Astrocyte of the cerebellum (primary cell): ENCODE measurements at regions not wholly inside any gene's neighbourhood (a gene's known extent, or its start where the extent isn't known, plus 50 kb on each side); places are given as distances from the start of the nearest gene placed in this dataset.

Experiments used
- DNase-seq: peaks from one replicate; pipeline ENCODE4 v3.0.0-alpha.2; 2011; ENCODE audit warnings: low read depth
- H3K4me3 ChIP-seq: 2 replicates; pipeline ENCODE4 v1.5.1; 2011; ENCODE audit warnings: mild to moderate bottlenecking, low read depth, low read length, moderate library complexity
- CTCF ChIP-seq: IDR thresholded peaks from 2 replicates; pipeline ENCODE4 v1.5.1; 2012; ENCODE audit warnings: low read length, low read depth, moderate library complexity, mild to moderate bottlenecking; ENCODE audit errors: missing control alignments
- in situ Hi-C: cut with HindIII; loops from 2 replicates; pipeline ENCODE4 v1.10.0; 2017; ENCODE audit warnings: low sequenced_read_pairs

- H3K4me3 ChIP-seq: no peak overlapping the region
- in situ Hi-C loops: no loop called here
- TF ChIP-seq CTCF: no peak
- DNase-seq: no peak
Measured at GRCh38 chr11:15653191-15653710, 538.5 kb downstream of the INSC start.

GRCh38 chr11:15654451-15654850 lies 539.7 kb downstream of the INSC start:
- no peak for TF ChIP-seq CTCF
- no peak overlapping the region for H3K4me3 ChIP-seq
- in situ Hi-C loops: no loop called here
- no peak for DNase-seq

GRCh38 chr11:15655552-15655951 lies 540.8 kb downstream of the INSC start:
- H3K4me3 ChIP-seq: no peak overlapping the region

GRCh38 chr11:15657264-15657663 lies 542.5 kb downstream of the INSC start:
- no peak for DNase-seq
- in situ Hi-C loops: no loop called here
- no peak for TF ChIP-seq CTCF
- no peak overlapping the region for H3K4me3 ChIP-seq

More at GRCh38 chr11:15655552-15655951, 540.8 kb downstream of the INSC start:
- no peak for DNase-seq
- in situ Hi-C loops: no loop called here
- TF ChIP-seq CTCF: no peak

GRCh38 chr11:15660496-15660895 lies 545.8 kb downstream of the INSC start:
- DNase-seq: no peak
- no peak overlapping the region for H3K4me3 ChIP-seq
- in situ Hi-C loops: no loop called here
- TF ChIP-seq CTCF: no peak

GRCh38 chr11:15662285-15662684 lies 547.6 kb downstream of the INSC start:
- no peak for DNase-seq
- TF ChIP-seq CTCF: no peak
- H3K4me3 ChIP-seq: no peak overlapping the region
- in situ Hi-C loops: no loop called here
